Fibroblast of lung (primary cell): ENCODE measurements at regions not wholly inside any gene's neighbourhood (a gene's known extent, or its start where the extent isn't known, plus 50 kb on each side); places are given as distances from the start of the nearest gene placed in this dataset.

Source experiments
- EZH2 ChIP-seq: IDR thresholded peaks from 2 replicates; pipeline ENCODE4 v1.5.1; 2012; ENCODE audit warnings: low read length, control low read depth, mild to moderate bottlenecking; ENCODE audit errors: missing control alignments
- TF ChIP-seq, protein P1 (sequence below), 2 donors: IDR thresholded peaks in 1 of 2; conservative IDR thresholded peaks in 1 of 2; 1 replicate in 1 of 2; 2 replicates in 1 of 2; pipeline ENCODE4 v1.5.1; 2011 to 2012; ENCODE audit warnings: low read length in 2 of 2, control low read depth in 1 of 2, inconsistent platforms in 1 of 2, low read depth in 1 of 2, mild to moderate bottlenecking in 1 of 2

- TF ChIP-seq, protein P1, sequence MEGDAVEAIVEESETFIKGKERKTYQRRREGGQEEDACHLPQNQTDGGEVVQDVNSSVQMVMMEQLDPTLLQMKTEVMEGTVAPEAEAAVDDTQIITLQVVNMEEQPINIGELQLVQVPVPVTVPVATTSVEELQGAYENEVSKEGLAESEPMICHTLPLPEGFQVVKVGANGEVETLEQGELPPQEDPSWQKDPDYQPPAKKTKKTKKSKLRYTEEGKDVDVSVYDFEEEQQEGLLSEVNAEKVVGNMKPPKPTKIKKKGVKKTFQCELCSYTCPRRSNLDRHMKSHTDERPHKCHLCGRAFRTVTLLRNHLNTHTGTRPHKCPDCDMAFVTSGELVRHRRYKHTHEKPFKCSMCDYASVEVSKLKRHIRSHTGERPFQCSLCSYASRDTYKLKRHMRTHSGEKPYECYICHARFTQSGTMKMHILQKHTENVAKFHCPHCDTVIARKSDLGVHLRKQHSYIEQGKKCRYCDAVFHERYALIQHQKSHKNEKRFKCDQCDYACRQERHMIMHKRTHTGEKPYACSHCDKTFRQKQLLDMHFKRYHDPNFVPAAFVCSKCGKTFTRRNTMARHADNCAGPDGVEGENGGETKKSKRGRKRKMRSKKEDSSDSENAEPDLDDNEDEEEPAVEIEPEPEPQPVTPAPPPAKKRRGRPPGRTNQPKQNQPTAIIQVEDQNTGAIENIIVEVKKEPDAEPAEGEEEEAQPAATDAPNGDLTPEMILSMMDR (conservative IDR thresholded peaks at IDR 0.05 in 1 of 2, IDR thresholded peaks at IDR 0.05 in 1 of 2; ENCODE audit: low read depth in 1 of 2, low read length in 2 of 2) = no peak
- no peak for TF ChIP-seq EZH2
Measured at GRCh38 chr18:47490882-47491281, 239.4 kb upstream of the SKOR2 start.
